ENCODE measurements at regions not wholly inside any gene's neighbourhood (a gene's known extent, or its start where the extent isn't known, plus 50 kb on each side); places are given as distances from the start of the nearest gene placed in this dataset.

DNA sequence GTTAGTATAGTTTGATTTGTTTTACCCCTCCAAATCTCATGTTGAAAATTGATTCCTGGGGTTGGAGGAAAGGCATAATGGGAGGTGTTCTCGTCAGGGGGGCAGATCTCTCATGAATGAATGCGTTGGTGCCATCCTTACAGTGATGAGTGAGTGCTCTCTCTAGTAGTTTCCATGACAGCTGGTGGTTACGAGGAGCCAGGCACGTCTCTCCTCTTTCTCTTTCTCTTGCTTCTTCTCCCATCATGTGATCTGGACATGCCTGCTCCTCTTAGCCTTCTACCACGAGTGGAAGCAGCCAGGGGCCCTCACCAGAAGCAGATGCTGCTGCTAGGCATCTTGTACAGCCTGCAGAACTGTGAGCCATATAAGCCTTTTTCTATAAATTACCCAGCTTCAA lies 454.1 kb downstream of the EFNA5 start:
- peak in 1 of 3 donors; percentile 13 for DNase-seq

DNA sequence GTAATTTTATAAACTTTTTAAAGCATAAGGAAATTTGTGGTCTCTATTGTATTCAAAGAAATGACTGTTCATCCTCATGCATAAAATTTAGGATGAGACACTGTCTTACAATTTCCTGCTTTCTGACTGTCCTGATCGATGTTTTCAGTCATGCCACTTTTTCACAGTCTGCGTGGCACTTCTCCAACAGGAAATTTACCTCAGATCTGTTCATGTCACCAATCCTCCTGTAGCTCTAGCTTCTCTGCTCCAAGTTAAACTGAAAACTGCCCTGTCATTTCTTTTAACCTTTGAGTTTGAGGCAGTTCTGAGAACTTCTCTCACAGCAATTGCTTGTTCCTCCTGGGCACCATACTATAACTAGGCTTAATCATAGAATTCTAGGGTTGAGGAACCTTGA lies 455.1 kb downstream of the EFNA5 start:
- DNase-seq = peak in 1 of 3 donors; percentile 26

GRCh38 chr5:107213025-107213424 lies 457.7 kb downstream of the EFNA5 start:
- DNase-seq = no peak

- DNase-seq = no peak
Measured at GRCh38 chr5:107211630-107212029, 459.1 kb downstream of the EFNA5 start.

GRCh38 chr5:107208867-107209266 lies 461.9 kb downstream of the EFNA5 start:
- DNase-seq = no peak

DNA sequence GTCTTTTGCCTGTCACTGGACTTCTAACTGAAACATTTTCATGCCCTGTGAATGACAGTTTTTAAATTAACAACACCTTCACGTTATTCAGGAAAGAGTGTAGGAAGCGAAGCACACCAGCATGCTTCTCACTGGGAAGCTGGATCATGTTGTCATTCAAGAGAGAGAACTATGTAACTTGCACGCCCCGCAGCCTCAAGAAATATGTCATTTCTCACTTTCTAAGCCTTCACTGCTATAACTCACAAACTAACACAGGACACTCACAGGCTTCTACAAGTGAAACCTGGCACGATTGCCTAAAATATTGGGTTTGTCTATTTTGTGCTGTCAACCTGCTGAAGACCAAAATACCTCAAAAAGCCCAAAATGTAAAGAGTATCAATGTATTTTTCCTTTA lies 466.3 kb downstream of the EFNA5 start:
- no peak for DNase-seq

GRCh38 chr5:107203243-107203642 lies 467.5 kb downstream of the EFNA5 start:
- peak in 2 of 3 donors; percentile 7 to 26 for DNase-seq

- DNase-seq = no peak
Measured at GRCh38 chr5:107199756-107200155, 471.0 kb downstream of the EFNA5 start.

- DNase-seq = no peak
Measured at GRCh38 chr5:107196500-107197059, 474.2 kb downstream of the EFNA5 start.

DNA sequence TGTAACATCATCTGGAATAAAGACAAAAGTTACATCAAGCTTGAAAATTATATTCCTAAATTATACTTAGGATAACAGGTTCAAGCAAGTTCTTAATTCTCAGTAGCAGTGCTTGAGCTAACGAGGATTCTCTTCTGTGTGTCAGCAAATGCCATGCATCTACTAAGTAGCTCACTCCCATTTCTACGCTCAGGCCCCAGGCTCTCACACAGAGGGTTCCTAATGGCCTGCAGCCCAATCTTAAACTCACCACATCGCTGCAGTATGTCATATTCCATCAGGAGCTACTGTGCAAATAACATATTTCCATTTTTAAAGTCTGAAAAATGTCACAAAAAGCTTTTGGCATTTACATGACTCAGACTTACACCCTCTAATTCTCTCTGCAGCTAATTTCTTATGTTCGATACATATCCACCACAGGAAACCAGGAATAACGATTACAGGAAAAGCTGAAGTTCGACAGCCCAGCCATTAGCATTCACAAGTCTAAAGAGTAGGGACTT lies 474.8 kb downstream of the EFNA5 start:
- DNase-seq = no peak

DNA sequence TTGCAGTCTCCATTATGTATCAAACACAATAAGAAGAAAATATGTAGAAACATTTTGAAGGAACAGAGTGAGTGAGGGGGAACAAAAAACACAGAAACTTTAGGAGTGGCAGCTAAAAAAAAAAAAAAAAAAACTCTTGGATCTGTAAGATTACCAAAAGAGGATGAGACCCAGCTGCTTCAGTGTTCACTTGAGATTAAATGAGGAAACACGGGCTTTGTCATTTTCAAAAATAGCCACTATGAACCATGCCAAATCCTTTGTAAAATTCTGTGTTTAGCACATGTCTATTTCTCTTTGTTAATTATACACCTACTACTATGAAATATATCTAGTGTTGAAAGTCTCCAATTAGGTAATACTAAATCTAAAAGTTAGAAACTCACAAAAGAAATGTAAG lies 485.9 kb downstream of the EFNA5 start:
- DNase-seq = no peak

GRCh38 chr5:107184066-107184465 lies 486.7 kb downstream of the EFNA5 start:
- no peak for DNase-seq

DNA sequence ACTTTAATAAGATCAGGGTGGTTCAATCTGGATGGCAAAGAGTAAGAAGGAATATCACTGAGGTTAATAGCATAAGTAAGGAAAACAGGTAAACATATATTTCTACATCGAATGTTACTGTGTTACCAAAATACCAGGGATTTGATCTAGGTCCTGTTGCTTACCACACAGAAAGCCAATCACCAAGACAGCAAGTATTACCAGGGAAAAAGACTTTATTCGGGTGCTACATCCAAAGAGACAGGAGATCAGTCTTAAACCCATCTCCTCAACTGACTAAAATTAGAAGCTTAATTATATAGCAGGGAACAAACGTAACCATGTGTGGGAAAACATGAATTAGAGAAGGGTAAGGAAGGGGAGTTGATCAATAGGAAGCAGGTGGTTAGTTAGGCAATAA lies 500.1 kb downstream of the EFNA5 start:
- no peak for DNase-seq

GRCh38 chr5:107169867-107170266 lies 500.9 kb downstream of the EFNA5 start:
- DNase-seq = no peak

GRCh38 chr5:107168848-107169752 lies 501.6 kb downstream of the EFNA5 start:
- no peak for DNase-seq

- DNase-seq = no peak
Measured at GRCh38 chr5:107168086-107168485, 502.7 kb downstream of the EFNA5 start.

- DNase-seq = no peak
Measured at GRCh38 chr5:107165296-107165695, 505.4 kb downstream of the EFNA5 start.

DNA sequence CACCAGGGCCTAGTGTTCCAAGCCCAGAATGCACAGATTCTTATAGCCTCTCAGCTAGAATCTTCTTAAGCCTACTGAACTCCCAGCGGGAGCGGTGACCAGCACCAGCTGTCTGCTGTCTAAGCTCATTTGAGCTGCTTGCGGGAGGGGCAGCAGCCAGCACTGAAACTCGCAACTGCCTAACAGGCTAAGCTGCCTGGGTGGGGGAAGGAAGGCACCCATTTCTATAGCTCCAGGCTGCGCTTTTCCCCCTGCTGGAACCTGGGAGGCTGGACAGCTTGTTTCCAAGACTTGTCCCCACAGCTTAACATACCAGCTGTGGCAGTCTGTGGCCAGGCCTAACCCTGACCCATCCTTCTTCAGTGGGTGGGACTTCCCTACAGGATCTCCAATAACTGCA lies 512.9 kb downstream of the EFNA5 start:
- peak in 1 of 3 donors; percentile 17 for DNase-seq

DNA sequence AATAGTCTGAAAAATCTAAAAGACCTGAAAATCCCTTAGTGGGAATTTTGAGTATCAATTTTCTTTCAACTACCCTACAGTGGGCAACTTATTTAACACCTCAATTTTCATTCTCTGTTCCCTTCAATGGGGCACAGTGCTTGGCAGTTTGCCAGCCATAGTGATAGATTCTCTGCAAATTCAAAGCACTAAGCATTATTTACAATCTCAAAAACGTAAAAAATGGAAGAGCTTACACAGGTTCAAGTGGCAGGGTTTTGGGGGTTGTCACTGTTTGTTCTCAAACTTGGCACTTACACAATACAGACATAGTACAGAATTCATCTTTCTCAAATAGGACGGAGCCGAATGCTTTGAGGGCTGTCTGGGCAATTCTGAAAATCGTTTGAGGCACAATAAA lies 515.0 kb downstream of the EFNA5 start:
- no peak for DNase-seq

- DNase-seq = no peak
Measured at GRCh38 chr5:107154593-107154992, 516.1 kb downstream of the EFNA5 start.

DNA sequence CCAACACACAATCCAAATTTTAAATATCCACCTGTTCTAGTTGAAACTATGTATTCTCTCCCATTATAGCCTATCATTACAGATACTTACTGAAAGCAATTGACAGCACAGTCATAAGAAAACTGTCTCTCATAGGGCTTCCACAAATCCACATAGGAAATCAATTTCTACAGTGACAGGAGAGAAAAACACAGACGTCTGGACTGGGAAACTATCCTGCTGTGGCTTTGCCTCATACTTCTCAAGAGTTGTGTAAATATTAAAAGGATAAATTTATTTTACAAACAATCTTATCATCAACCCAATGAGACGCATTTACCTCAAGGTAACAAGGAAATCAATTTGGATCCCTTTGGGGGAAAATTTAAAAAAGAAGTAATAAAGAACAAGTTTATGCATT lies 517.5 kb downstream of the EFNA5 start:
- DNase-seq = no peak

GRCh38 chr5:107149243-107150005 lies 521.3 kb downstream of the EFNA5 start:
- no peak for DNase-seq

- peak in 2 of 3 donors; percentile 36 to 66 for DNase-seq
Measured at GRCh38 chr5:107147589-107147988, 523.1 kb downstream of the EFNA5 start.
